CD14-positive monocyte (primary cell): ENCODE measurements at regions not wholly inside any gene's neighbourhood (a gene's known extent, or its start where the extent isn't known, plus 50 kb on each side); places are given as distances from the start of the nearest gene placed in this dataset.

Experiments
- DNase-seq, 3 donors: peaks; one replicate each; pipeline ENCODE4 v3.0.0-alpha.2; 2011 to 2022
- H2AFZ ChIP-seq: 2 replicates; pipeline ENCODE4 v1.6.0; 2012; ENCODE audit warnings: mild to moderate bottlenecking, low read depth, low read length, inconsistent platforms; ENCODE audit not compliant: insufficient read depth, poor library complexity, severe bottlenecking
- H3K27ac ChIP-seq, 2 donors: 1 replicate in 1 of 2; 2 replicates in 1 of 2; pipeline ENCODE4 v1.5.1; 2012 to 2013; ENCODE audit warnings: low read length in 2 of 2, control low read depth in 1 of 2, inconsistent platforms in 1 of 2, low read depth in 1 of 2, mild to moderate bottlenecking in 1 of 2
- H3K27me3 ChIP-seq, 2 donors: one replicate each; pipeline versions ENCODE4 v1.6.0 to v1.6.1; 2011 to 2013; ENCODE audit warnings: low read length in 2 of 2; ENCODE audit not compliant: control insufficient read depth in 2 of 2, insufficient read depth in 2 of 2
- H3K36me3 ChIP-seq, 2 donors: replicated peaks in 1 of 2; 1 replicate in 1 of 2; 2 replicates in 1 of 2; pipeline versions ENCODE4 v1.5.1 to v1.6.1; 2012 to 2013; ENCODE audit warnings: low read length in 2 of 2, control low read depth in 1 of 2, inconsistent platforms in 1 of 2, mild to moderate bottlenecking in 1 of 2; ENCODE audit not compliant: insufficient read depth in 2 of 2, control insufficient read depth in 1 of 2
- H3K4me1 ChIP-seq, 2 donors: 1 replicate in 1 of 2; 2 replicates in 1 of 2; pipeline versions ENCODE4 v1.5.1 to v1.6.1; 2012 to 2013; ENCODE audit warnings: low read length in 2 of 2, control low read depth in 1 of 2, inconsistent platforms in 1 of 2, mild to moderate bottlenecking in 1 of 2, moderate library complexity in 1 of 2; ENCODE audit not compliant: insufficient read depth in 2 of 2, control insufficient read depth in 1 of 2
- H3K4me2 ChIP-seq: replicated peaks from 2 replicates; pipeline ENCODE3; 2012; ENCODE audit warnings: low read length, moderate library complexity, mild to moderate bottlenecking; ENCODE audit not compliant: poor library complexity, severe bottlenecking; ENCODE audit errors: extremely low read depth
- H3K4me3 ChIP-seq, 3 experiments: fragments of 200-600 bp in 1 of 3; sonication (generic) in 1 of 3; replicated peaks in 1 of 3; 1 replicate in 2 of 3; 2 replicates in 1 of 3; pipeline ENCODE4 v1.5.1; 2011 to 2013; ENCODE audit warnings: low read length in 3 of 3, mild to moderate bottlenecking in 3 of 3, control low read depth in 2 of 3, low read depth in 2 of 3, inconsistent platforms in 1 of 3, moderate library complexity in 1 of 3
- H3K79me2 ChIP-seq: 2 replicates; pipeline ENCODE4 v1.6.0; 2012; ENCODE audit warnings: mild to moderate bottlenecking, control low read depth, inconsistent platforms, low read length, moderate library complexity; ENCODE audit not compliant: insufficient read depth
- H3K9ac ChIP-seq: 2 replicates; pipeline ENCODE4 v1.6.0; 2017; ENCODE audit warnings: low read length, mild to moderate bottlenecking; ENCODE audit not compliant: insufficient read depth, poor library complexity, severe bottlenecking
- H3K9me3 ChIP-seq, 2 donors: replicated peaks in 1 of 2; 1 replicate in 1 of 2; 2 replicates in 1 of 2; pipeline versions ENCODE4 v1.5.1 to v1.6.1; 2012 to 2013; ENCODE audit warnings: low read length in 2 of 2, control low read depth in 1 of 2; ENCODE audit not compliant: control insufficient read depth in 1 of 2, insufficient read depth in 1 of 2
- H4K20me1 ChIP-seq: 2 replicates; pipeline ENCODE4 v1.6.0; 2012; ENCODE audit warnings: mild to moderate bottlenecking, low read length, control low read depth, moderate library complexity; ENCODE audit not compliant: insufficient read depth
- H3K27ac Mint-ChIP-seq, 7 donors: one replicate each; pipeline ENCODE4 v1.8.0; 2020; ENCODE audit warnings: mild to moderate bottlenecking in 7 of 7, mixed read lengths in 7 of 7, moderate library complexity in 6 of 7, inconsistent platforms in 2 of 7
- H3K27me3 Mint-ChIP-seq, 3 donors: one replicate each; pipeline ENCODE4 v1.8.0; 2021 to 2022; ENCODE audit warnings: low read depth in 3 of 3, mild to moderate bottlenecking in 3 of 3, mixed read lengths in 3 of 3, moderate library complexity in 3 of 3, inconsistent platforms in 1 of 3
- H3K36me3 Mint-ChIP-seq, 2 donors: one replicate each; pipeline ENCODE4 v1.8.0; 2020; ENCODE audit warnings: mixed read lengths in 2 of 2, inconsistent platforms in 1 of 2, mild to moderate bottlenecking in 1 of 2
- H3K4me1 Mint-ChIP-seq: one replicate; pipeline ENCODE4 v1.8.0; 2020; ENCODE audit warnings: mild to moderate bottlenecking, mixed read lengths
- H3K4me3 Mint-ChIP-seq, 2 donors: one replicate each; pipeline ENCODE4 v1.8.0; 2020; ENCODE audit warnings: mild to moderate bottlenecking in 2 of 2, mixed read lengths in 2 of 2, moderate library complexity in 1 of 2
- H3K9me3 Mint-ChIP-seq, 7 donors: one replicate each; pipeline ENCODE4 v1.8.0; 2020 to 2022; ENCODE audit warnings: mixed read lengths in 7 of 7, mild to moderate bottlenecking in 6 of 7, moderate library complexity in 6 of 7, inconsistent platforms in 2 of 7
- WGBS: methylation state at CpG from one replicate; pipeline ENCODE4 v1.1.5; 2013; ENCODE audit warnings: missing lambda C conversion rate; ENCODE audit not compliant: insufficient coverage; 5-methylcytosine and 5-hydroxymethylcytosine counted together
- intact Hi-C, 2 donors: fragments of 100-400 bp; cut with micrococcal nuclease; formaldehyde crosslinking; loops; one replicate each; pipeline versions ENCODE4 v1.15.0 to v1.15.1; 2023
- TF ChIP-seq, protein P1 (sequence below): fragments of 200-600 bp; IDR thresholded peaks from one replicate; pipeline ENCODE4 v1.8.0; 2022; ENCODE audit warnings: antibody characterized with exemption, mild to moderate bottlenecking

- no peaks in the 10 kb centered on the region for H3K4me1 ChIP-seq
- H3K27ac ChIP-seq: no peak overlapping the region
- H3K4me3 Mint-ChIP-seq: no peak overlapping the region
- no peaks in the 10 kb centered on the region for H3K4me1 Mint-ChIP-seq
- no peak for DNase-seq
- H3K27ac Mint-ChIP-seq: no peak overlapping the region
- no CpG with 5 or more reads among the region's 2 CpGs for WGBS
- H3K79me2 ChIP-seq: no peaks in the 10 kb centered on the region
- intact Hi-C loops: no loop called here
- no peaks in the 10 kb centered on the region for H3K36me3 ChIP-seq
- no peaks in the 10 kb centered on the region for H3K9me3 ChIP-seq
- H4K20me1 ChIP-seq: no peaks in the 10 kb centered on the region
- H3K4me2 ChIP-seq: no peak overlapping the region
- TF ChIP-seq, protein P1, sequence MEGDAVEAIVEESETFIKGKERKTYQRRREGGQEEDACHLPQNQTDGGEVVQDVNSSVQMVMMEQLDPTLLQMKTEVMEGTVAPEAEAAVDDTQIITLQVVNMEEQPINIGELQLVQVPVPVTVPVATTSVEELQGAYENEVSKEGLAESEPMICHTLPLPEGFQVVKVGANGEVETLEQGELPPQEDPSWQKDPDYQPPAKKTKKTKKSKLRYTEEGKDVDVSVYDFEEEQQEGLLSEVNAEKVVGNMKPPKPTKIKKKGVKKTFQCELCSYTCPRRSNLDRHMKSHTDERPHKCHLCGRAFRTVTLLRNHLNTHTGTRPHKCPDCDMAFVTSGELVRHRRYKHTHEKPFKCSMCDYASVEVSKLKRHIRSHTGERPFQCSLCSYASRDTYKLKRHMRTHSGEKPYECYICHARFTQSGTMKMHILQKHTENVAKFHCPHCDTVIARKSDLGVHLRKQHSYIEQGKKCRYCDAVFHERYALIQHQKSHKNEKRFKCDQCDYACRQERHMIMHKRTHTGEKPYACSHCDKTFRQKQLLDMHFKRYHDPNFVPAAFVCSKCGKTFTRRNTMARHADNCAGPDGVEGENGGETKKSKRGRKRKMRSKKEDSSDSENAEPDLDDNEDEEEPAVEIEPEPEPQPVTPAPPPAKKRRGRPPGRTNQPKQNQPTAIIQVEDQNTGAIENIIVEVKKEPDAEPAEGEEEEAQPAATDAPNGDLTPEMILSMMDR: no peak
- no peak overlapping the region for H2AFZ ChIP-seq
- H3K27me3 ChIP-seq: peaks cover 10 to 19% of the 10 kb centered on the region in 2 donors
- H3K27me3 Mint-ChIP-seq: peaks cover 10 to 24% (median 13%) of the 10 kb centered on the region in 3 donors
- H3K9ac ChIP-seq: no peak overlapping the region
- H3K36me3 Mint-ChIP-seq: no peaks in the 10 kb centered on the region
- no peak overlapping the region for H3K4me3 ChIP-seq
- peaks cover 0 to 20% (median 4%) of the 10 kb centered on the region in 7 donors for H3K9me3 Mint-ChIP-seq
Measured at GRCh38 chr9:34802916-34803315, 93.0 kb upstream of the CCL21 start.

DNA sequence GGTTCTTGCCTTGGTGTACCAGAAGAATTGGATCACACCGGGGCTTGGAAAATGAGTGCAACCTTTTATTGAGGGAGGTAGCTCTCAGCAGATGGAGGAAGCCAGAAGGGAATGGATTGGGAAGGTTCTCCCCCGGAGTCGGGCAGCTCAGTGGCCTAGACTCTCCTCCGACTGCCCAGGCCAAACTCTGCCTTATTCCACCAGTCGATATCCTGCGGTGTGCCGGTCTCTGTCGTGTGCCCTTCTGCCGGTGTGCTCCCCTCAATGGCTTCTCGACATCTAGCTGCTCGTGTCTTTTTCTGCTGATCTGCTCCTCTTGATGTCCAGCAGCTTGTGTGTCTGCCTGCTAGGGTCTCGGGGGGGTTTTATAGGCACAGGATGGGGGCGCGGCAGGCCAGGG is 87.4 kb upstream of the CCL21 start:
- no peak overlapping the region for H3K4me2 ChIP-seq
- H3K36me3 Mint-ChIP-seq: no peaks in the 10 kb centered on the region
- H3K9me3 ChIP-seq: no peaks in the 10 kb centered on the region
- no peaks in the 10 kb centered on the region for H3K4me1 ChIP-seq
- H3K4me3 Mint-ChIP-seq: no peak overlapping the region
- peaks cover 0 to 16% (median 4%) of the 10 kb centered on the region in 7 donors for H3K9me3 Mint-ChIP-seq
- H3K27ac ChIP-seq: no peak overlapping the region
- peak overlapping the region in 1 of 7 donors; percentile 30 for H3K27ac Mint-ChIP-seq
- H3K27me3 ChIP-seq: peaks cover 4 to 13% of the 10 kb centered on the region in 2 donors
- no peak overlapping the region for H3K9ac ChIP-seq
- TF ChIP-seq, protein P1: no peak
- H3K27me3 Mint-ChIP-seq: peaks cover 17 to 33% (median 22%) of the 10 kb centered on the region in 3 donors
- WGBS: 82% methylated on average over 14 of the region's 14 CpGs
- peak overlapping the region; percentile 12 for H2AFZ ChIP-seq
- H3K79me2 ChIP-seq: no peaks in the 10 kb centered on the region
- no peaks in the 10 kb centered on the region for H4K20me1 ChIP-seq
- intact Hi-C loops: no loop called here
- peaks cover 4% of the 10 kb centered on the region for H3K4me1 Mint-ChIP-seq
- no peaks in the 10 kb centered on the region for H3K36me3 ChIP-seq
- H3K4me3 ChIP-seq: no peak overlapping the region
- DNase-seq: no peak
